ENCODE measurements at regions not wholly inside any gene's neighbourhood (a gene's known extent, or its start where the extent isn't known, plus 50 kb on each side); places are given as distances from the start of the nearest gene placed in this dataset.
A peak's percentile ranks its signal among the peaks of the same experiment; 100 is the strongest.

GRCh38 chr10:10903620-10904019, 114.1 kb upstream of the CELF2 start:
- no peak for DNase-seq

GRCh38 chr10:10910634-10911033, 107.0 kb upstream of the CELF2 start:
- no peak for DNase-seq

GRCh38 chr10:10911035-10911434, 106.6 kb upstream of the CELF2 start:
- DNase-seq = no peak

- peak; percentile 90 for DNase-seq
Measured at GRCh38 chr10:10911471-10911921, 106.2 kb upstream of the CELF2 start.

- DNase-seq = peak; percentile 38
Measured at GRCh38 chr10:10914144-10914543, 103.5 kb upstream of the CELF2 start.

GRCh38 chr10:10915215-10915614, 102.5 kb upstream of the CELF2 start:
- no peak for DNase-seq

- no peak for DNase-seq
Measured at GRCh38 chr10:10917031-10917430, 100.6 kb upstream of the CELF2 start.

- DNase-seq = peak; percentile 60
Measured at GRCh38 chr10:10919976-10920375, 97.7 kb upstream of the CELF2 start.

- no peak for DNase-seq
Measured at GRCh38 chr10:10921826-10922461, 95.7 kb upstream of the CELF2 start.

GRCh38 chr10:10923029-10923651, 94.5 kb upstream of the CELF2 start:
- DNase-seq = no peak

- DNase-seq = no peak
Measured at GRCh38 chr10:10925667-10926066, 92.0 kb upstream of the CELF2 start.

GRCh38 chr10:10927608-10928007, 90.1 kb upstream of the CELF2 start:
- no peak for DNase-seq

GRCh38 chr10:10930979-10931743, 86.5 kb upstream of the CELF2 start:
- DNase-seq = no peak

GRCh38 chr10:10935032-10935431, 82.6 kb upstream of the CELF2 start:
- no peak for DNase-seq

GRCh38 chr10:10938676-10939075, 79.0 kb upstream of the CELF2 start:
- DNase-seq = no peak

GRCh38 chr10:10941127-10941730, 76.4 kb upstream of the CELF2 start:
- no peak for DNase-seq

- peak; percentile 13 for DNase-seq
Measured at GRCh38 chr10:10942441-10942840, 75.2 kb upstream of the CELF2 start.

GRCh38 chr10:10946081-10946480, 71.6 kb upstream of the CELF2 start:
- no peak for DNase-seq

GRCh38 chr10:10946801-10947200, 70.9 kb upstream of the CELF2 start:
- DNase-seq = no peak

GRCh38 chr10:10951675-10952074, 66.0 kb upstream of the CELF2 start:
- DNase-seq = no peak

- no peak for DNase-seq
Measured at GRCh38 chr10:10952800-10953199, 64.9 kb upstream of the CELF2 start.

GRCh38 chr10:10956681-10957542, 60.8 kb upstream of the CELF2 start:
- no peak for DNase-seq

Measured in fibroblast of skin of scalp (primary cell).